ENCODE measurements at regions not wholly inside any gene's neighbourhood (a gene's known extent, or its start where the extent isn't known, plus 50 kb on each side); places are given as distances from the start of the nearest gene placed in this dataset.
"Not testable (repeated sequence)": the region's sequence is repeated elsewhere in the genome, so short reads cannot be mapped to it uniquely, and the experiment has no call there.

- TF ChIP-seq, protein P1, sequence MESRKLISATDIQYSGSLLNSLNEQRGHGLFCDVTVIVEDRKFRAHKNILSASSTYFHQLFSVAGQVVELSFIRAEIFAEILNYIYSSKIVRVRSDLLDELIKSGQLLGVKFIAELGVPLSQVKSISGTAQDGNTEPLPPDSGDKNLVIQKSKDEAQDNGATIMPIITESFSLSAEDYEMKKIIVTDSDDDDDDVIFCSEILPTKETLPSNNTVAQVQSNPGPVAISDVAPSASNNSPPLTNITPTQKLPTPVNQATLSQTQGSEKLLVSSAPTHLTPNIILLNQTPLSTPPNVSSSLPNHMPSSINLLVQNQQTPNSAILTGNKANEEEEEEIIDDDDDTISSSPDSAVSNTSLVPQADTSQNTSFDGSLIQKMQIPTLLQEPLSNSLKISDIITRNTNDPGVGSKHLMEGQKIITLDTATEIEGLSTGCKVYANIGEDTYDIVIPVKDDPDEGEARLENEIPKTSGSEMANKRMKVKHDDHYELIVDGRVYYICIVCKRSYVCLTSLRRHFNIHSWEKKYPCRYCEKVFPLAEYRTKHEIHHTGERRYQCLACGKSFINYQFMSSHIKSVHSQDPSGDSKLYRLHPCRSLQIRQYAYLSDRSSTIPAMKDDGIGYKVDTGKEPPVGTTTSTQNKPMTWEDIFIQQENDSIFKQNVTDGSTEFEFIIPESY (IDR thresholded peaks at IDR 0.05): no peak
Measured at GRCh38 chr17:5769593-5770354, 185.5 kb upstream of the NLRP1 start (continued).

DNA sequence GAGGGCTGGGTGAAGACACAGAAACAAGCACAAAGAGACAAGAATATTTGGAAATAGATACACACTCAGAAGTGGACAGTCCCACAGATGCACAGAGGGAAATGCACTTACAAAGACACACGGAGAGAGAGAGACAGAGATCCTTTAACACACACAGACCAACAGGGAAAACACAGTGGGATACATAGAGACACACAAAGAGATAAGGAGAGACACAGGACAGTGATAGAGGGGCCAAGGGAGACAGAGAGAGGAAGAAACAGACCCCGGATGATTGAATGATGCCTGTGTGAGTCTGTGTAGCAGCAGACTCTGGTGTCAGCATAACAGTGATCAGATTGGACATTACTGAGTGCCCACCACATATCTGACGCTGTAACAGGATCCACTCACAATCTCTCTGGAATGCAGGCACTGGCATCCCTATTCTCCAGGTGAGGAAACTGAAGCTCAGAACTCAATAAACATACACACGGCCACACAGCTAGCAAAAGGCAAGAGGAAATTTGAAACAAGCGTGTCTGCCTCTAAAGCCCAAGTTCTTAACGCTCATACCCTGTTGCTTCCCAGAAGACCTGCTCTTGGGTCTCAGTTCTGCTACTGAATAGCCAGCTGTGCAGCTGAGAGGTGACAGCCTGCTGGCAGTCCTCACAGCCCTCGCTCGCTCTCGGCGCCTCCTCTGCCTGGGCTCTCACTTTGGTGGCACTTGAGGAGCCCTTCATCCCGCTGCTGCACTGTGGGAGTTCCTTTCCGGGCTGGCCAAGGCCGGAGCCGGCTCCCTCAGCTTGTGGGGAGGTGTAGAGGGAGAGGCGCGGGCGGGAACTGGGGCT, 186.3 kb upstream of the NLRP1 start:
- WGBS: 91% methylated on average over 16 of the region's 17 CpGs

DNA sequence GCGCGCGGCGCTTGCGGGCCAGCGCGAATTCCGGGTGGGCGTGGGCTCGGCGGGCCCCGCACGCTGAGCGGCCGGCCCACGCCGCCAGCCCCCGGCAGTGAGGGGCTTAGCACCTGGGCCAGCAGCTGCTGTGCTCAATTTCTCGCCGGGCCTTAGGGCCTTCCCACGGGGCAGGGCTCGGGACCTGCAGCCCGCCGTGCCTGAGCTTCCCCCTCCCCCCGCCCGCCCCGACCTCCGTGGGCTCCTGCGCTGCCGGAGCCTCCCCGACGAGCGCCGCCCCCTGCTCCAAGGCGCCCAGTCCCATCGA, 186.9 kb upstream of the NLRP1 start:
- H3K36me3 ChIP-seq (ENCODE audit: control insufficient read depth in 4 of 4, insufficient read depth in 3 of 4, low read depth in 1 of 4, low read length in 3 of 4); H3K4me3 ChIP-seq (ENCODE audit: low read depth in 1 of 3, low read length in 3 of 3); DNase-seq (ENCODE audit: low spot score); H3K4me1 ChIP-seq (ENCODE audit: control insufficient read depth in 4 of 4, insufficient read depth in 4 of 4, low read length in 3 of 4); H3K27ac ChIP-seq (ENCODE audit: low read depth in 1 of 2, low read length in 2 of 2); H3K9ac ChIP-seq (ENCODE audit: low read depth in 1 of 2, low read length in 2 of 2); H3K9me3 ChIP-seq (ENCODE audit: control insufficient read depth in 4 of 4, low read length in 3 of 4); H3K27me3 ChIP-seq (ENCODE audit: control insufficient read depth in 4 of 4, insufficient read depth in 4 of 4, low read length in 3 of 4): not testable (repeated sequence)
- 97% methylated on average over 36 of the region's 36 CpGs for WGBS

More for the DNA sequence above, 186.3 kb upstream of the NLRP1 start:
- no peaks in the 10 kb centered on the region for H3K9me3 ChIP-seq (ENCODE audit: control insufficient read depth in 4 of 4, low read length in 3 of 4)
- H3K4me1 ChIP-seq (ENCODE audit: control insufficient read depth in 4 of 4, insufficient read depth in 4 of 4, low read length in 3 of 4): no peaks in the 10 kb centered on the region
- no peak overlapping the region for H3K4me3 ChIP-seq (ENCODE audit: low read depth in 1 of 3, low read length in 3 of 3)
- TF ChIP-seq MAX (IDR thresholded peaks at IDR 0.05) (no peak), FOXA1 (IDR thresholded peaks at IDR 0.05) (no peak), GABPA (IDR thresholded peaks at IDR 0.05 in 1 of 2, conservative IDR thresholded peaks at IDR 0.05 in 1 of 2) (no peak), EGR1 (IDR thresholded peaks at IDR 0.05; ENCODE audit: low read depth in 2 of 2) (no peak), FOXA2 (IDR thresholded peaks at IDR 0.05) (no peak), SP1 (IDR thresholded peaks at IDR 0.05) (no peak), CTCF (IDR thresholded peaks at IDR 0.05; ENCODE audit: low read depth, low read length, missing input control) (no peak), YY1 (IDR thresholded peaks at IDR 0.05) (no peak), HNF4G (IDR thresholded peaks at IDR 0.05) (no peak), HNF4A (conservative IDR thresholded peaks at IDR 0.05) (no peak), TAF1 (conservative IDR thresholded peaks at IDR 0.05) (no peak)
- H3K36me3 ChIP-seq (ENCODE audit: control insufficient read depth in 4 of 4, insufficient read depth in 3 of 4, low read depth in 1 of 4, low read length in 3 of 4): no peaks in the 10 kb centered on the region
- DNase-seq (ENCODE audit: low spot score): no peak
- H3K9ac ChIP-seq (ENCODE audit: low read depth in 1 of 2, low read length in 2 of 2): no peak overlapping the region
- no peak overlapping the region for H3K27ac ChIP-seq (ENCODE audit: low read depth in 1 of 2, low read length in 2 of 2)
- peaks cover 0 to 12% (median 3%) of the 10 kb centered on the region in 4 donors for H3K27me3 ChIP-seq (ENCODE audit: control insufficient read depth in 4 of 4, insufficient read depth in 4 of 4, low read length in 3 of 4)

DNA sequence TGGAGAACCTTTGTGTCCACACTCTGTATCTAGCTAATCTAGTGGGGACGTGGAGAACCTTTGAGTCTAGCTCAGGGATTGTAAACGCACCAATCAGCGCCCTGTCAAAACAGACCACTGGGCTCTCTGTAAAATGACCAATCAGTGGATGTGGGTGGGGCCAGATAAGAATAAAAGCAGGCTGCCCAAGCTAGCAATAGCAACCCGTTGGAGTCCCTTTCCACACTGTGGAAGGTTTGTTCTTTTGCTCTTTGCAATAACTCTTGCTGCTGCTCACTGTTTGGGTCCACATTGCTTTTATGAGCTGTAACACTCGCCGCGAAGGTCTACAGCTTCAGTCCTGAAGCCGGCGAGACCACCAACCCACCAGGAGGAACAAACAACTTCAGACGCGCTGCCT, 187.7 kb upstream of the NLRP1 start:
- H3K27ac ChIP-seq (ENCODE audit: low read depth in 1 of 2, low read length in 2 of 2); H3K4me1 ChIP-seq (ENCODE audit: control insufficient read depth in 4 of 4, insufficient read depth in 4 of 4, low read length in 3 of 4); H3K9ac ChIP-seq (ENCODE audit: low read depth in 1 of 2, low read length in 2 of 2); H3K9me3 ChIP-seq (ENCODE audit: control insufficient read depth in 4 of 4, low read length in 3 of 4); H3K4me3 ChIP-seq (ENCODE audit: low read depth in 1 of 3, low read length in 3 of 3); H3K36me3 ChIP-seq (ENCODE audit: control insufficient read depth in 4 of 4, insufficient read depth in 3 of 4, low read depth in 1 of 4, low read length in 3 of 4); H3K27me3 ChIP-seq (ENCODE audit: control insufficient read depth in 4 of 4, insufficient read depth in 4 of 4, low read length in 3 of 4); DNase-seq (ENCODE audit: low spot score): not testable (repeated sequence)
- 74% methylated on average over 11 of the region's 11 CpGs for WGBS
